ENCODE measurements at regions not wholly inside any gene's neighbourhood (a gene's known extent, or its start where the extent isn't known, plus 50 kb on each side); places are given as distances from the start of the nearest gene placed in this dataset.

DNA sequence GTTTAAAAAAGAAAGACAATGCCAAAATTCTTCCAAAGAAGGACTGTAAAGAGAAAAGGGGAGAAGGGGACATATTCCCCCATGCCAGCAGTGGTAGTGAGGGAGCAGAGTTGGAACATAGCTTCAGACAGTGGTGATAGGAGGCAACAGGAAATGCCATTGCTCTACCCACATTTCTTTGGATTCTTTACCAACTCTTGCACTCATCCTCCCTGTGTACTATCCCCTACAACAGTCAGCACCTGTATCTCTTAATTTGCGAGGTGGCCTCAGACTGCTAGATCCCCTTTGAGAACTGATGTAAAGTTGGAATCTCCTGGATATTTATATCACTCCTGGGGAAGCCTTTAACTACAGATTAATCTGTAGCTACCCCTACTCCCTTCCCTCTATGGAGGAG is 320.6 kb upstream of the PTGER4 start:
- no peaks in the 10 kb centered on the region for H3K36me3 Mint-ChIP-seq
- H3K4me1 Mint-ChIP-seq = peaks cover 12% of the 10 kb centered on the region
- no peak overlapping the region for H3K27ac Mint-ChIP-seq
- H3K9me3 Mint-ChIP-seq = peaks cover 15% of the 10 kb centered on the region
- no peak overlapping the region for H3K4me3 Mint-ChIP-seq
- DNase-seq (ENCODE audit: low spot score in 2 of 2, unreplicated experiment in 2 of 2) = no peak
- TF ChIP-seq, protein P1, sequence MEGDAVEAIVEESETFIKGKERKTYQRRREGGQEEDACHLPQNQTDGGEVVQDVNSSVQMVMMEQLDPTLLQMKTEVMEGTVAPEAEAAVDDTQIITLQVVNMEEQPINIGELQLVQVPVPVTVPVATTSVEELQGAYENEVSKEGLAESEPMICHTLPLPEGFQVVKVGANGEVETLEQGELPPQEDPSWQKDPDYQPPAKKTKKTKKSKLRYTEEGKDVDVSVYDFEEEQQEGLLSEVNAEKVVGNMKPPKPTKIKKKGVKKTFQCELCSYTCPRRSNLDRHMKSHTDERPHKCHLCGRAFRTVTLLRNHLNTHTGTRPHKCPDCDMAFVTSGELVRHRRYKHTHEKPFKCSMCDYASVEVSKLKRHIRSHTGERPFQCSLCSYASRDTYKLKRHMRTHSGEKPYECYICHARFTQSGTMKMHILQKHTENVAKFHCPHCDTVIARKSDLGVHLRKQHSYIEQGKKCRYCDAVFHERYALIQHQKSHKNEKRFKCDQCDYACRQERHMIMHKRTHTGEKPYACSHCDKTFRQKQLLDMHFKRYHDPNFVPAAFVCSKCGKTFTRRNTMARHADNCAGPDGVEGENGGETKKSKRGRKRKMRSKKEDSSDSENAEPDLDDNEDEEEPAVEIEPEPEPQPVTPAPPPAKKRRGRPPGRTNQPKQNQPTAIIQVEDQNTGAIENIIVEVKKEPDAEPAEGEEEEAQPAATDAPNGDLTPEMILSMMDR (IDR thresholded peaks at IDR 0.05; ENCODE audit: unreplicated experiment) = no peak
- no peaks in the 10 kb centered on the region for H3K27me3 Mint-ChIP-seq (ENCODE audit: low read depth)

DNA sequence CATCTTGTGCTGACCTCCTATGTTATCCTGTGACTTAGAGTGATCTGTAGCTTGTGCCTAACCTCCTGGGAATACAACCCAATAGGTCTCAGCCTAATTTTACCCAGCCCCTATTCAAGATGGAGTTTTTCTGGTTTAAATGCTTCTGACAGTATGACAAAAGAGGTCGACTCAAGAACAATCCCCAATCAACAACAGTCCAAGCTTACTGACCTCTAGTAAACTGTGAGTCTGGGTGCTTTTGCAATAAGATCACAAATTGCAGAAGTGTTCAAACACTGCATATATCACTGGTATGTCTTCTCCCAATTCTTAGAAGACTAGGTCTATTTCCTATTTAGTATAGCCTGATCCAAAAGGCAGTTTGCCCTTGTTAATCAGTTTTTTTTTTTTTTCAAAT is 323.5 kb upstream of the PTGER4 start:
- Mint-ChIP-seq H3K4me3 (no peak overlapping the region), H3K27ac (no peak overlapping the region), H3K9me3 (peaks cover 15% of the 10 kb centered on the region), H3K4me1 (peaks cover 12% of the 10 kb centered on the region), H3K27me3 (ENCODE audit: low read depth) (no peaks in the 10 kb centered on the region), H3K36me3 (peaks cover 1% of the 10 kb centered on the region)
- no peak for DNase-seq (ENCODE audit: low spot score in 2 of 2, unreplicated experiment in 2 of 2)
- TF ChIP-seq, protein P1 (IDR thresholded peaks at IDR 0.05; ENCODE audit: unreplicated experiment) = no peak

DNA sequence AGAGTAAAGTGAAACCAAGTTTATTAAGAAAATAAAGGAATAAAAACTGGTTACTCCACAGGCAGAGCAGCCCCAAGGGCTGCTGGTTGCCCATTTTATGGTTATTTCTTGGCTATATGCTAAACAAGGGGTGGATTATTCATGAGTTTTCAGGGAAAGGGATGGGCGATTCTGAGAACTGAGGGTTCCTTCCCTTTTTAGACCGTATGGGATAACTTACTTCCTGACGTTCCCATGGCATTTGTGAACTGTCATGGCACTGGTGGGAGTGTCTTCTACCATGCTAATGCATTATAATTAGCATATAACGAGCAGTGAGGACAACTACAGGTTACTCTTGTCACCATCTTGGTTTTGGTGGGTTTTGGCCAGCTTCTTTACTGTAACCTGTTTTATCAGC is 323.9 kb upstream of the PTGER4 start:
- H3K9me3 Mint-ChIP-seq = peaks cover 19% of the 10 kb centered on the region
- no peak overlapping the region for H3K27ac Mint-ChIP-seq
- TF ChIP-seq, protein P1 (IDR thresholded peaks at IDR 0.05; ENCODE audit: unreplicated experiment) = no peak
- H3K27me3 Mint-ChIP-seq (ENCODE audit: low read depth) = no peaks in the 10 kb centered on the region
- peaks cover 12% of the 10 kb centered on the region for H3K4me1 Mint-ChIP-seq
- H3K36me3 Mint-ChIP-seq = peaks cover 4% of the 10 kb centered on the region
- no peak for DNase-seq (ENCODE audit: low spot score in 2 of 2, unreplicated experiment in 2 of 2)
- H3K4me3 Mint-ChIP-seq = no peak overlapping the region

DNA sequence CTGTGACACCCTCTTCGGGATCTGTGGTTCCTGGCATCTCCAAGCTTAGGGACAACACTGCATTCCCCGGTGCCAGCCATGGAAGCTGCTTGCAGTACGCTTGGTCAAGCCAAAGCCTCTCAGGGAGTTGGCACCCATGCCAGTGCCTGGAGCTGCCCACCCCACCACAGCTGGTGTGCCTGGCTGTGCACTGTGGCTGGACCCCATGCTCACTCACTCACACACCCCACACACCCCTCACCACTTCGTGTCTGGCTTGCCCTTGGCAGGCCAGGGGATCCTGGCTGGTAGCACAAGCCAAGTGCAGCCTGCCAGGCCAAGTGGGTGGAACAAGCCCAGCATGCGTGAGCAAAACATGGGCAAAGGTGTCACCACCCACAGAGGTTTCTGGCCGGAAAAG is 324.5 kb upstream of the PTGER4 start:
- Mint-ChIP-seq H3K9me3 (peaks cover 26% of the 10 kb centered on the region), H3K4me1 (peaks cover 10% of the 10 kb centered on the region), H3K36me3 (peaks cover 5% of the 10 kb centered on the region), H3K27me3 (ENCODE audit: low read depth) (no peaks in the 10 kb centered on the region), H3K27ac (no peak overlapping the region), H3K4me3 (no peak overlapping the region)
- TF ChIP-seq, protein P1 (IDR thresholded peaks at IDR 0.05; ENCODE audit: unreplicated experiment) = no peak
- DNase-seq (ENCODE audit: low spot score in 2 of 2, unreplicated experiment in 2 of 2) = no peak

DNA sequence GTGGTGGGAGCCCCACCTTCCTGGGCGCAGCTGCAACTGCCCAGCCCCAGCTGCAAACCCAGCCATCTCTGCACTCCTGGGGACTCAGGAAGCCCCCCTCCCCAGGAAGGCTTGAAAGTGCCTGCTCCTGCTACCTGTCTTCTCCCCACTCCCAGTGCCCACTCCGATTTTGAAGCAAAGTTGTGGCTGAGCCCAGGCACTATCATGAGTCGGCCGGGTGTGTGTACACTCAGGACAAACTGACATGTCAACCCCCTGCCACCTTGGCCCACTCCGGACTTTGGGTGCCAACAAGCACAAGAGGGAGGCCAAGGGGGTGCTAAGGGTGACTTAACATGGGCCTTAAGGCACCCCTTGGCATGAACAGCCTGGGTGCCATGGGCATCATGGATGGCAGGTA is 325.5 kb upstream of the PTGER4 start:
- H3K36me3 Mint-ChIP-seq = peaks cover 13% of the 10 kb centered on the region
- TF ChIP-seq, protein P1 (IDR thresholded peaks at IDR 0.05; ENCODE audit: unreplicated experiment) = no peak
- H3K27ac Mint-ChIP-seq = no peak overlapping the region
- peaks cover 36% of the 10 kb centered on the region for H3K9me3 Mint-ChIP-seq
- H3K4me3 Mint-ChIP-seq = no peak overlapping the region
- H3K4me1 Mint-ChIP-seq = peaks cover 2% of the 10 kb centered on the region
- no peak for DNase-seq (ENCODE audit: low spot score in 2 of 2, unreplicated experiment in 2 of 2)
- H3K27me3 Mint-ChIP-seq (ENCODE audit: low read depth) = no peaks in the 10 kb centered on the region

DNA sequence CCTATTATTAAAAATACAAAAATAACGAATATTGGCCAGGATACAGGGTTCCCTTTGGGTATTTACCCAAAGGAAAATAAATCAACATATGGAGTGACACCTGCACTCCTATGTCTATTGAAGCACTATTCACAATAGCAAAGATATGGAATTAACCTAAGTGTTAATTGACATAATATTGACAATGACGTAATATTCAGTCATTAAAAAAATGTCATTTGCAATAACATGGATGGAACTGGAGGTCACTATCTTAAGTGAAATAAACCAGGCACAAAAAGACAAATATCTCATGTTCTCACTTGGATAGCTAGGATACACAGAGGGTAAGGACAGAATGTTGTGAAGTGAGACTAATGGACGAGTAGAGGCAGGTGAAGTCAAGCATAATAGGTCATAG is 326.3 kb upstream of the PTGER4 start:
- H3K36me3 Mint-ChIP-seq = peaks cover 15% of the 10 kb centered on the region
- H3K27me3 Mint-ChIP-seq (ENCODE audit: low read depth) = no peaks in the 10 kb centered on the region
- H3K27ac Mint-ChIP-seq = no peak overlapping the region
- TF ChIP-seq, protein P1 (IDR thresholded peaks at IDR 0.05; ENCODE audit: unreplicated experiment) = no peak
- H3K4me1 Mint-ChIP-seq = peaks cover 2% of the 10 kb centered on the region
- DNase-seq (ENCODE audit: low spot score in 2 of 2, unreplicated experiment in 2 of 2) = no peak
- H3K9me3 Mint-ChIP-seq = peaks cover 40% of the 10 kb centered on the region
- H3K4me3 Mint-ChIP-seq = no peak overlapping the region

Measured in mesothelial cell of epicardium (in vitro differentiated cells).